PC-9 (cell line): ENCODE measurements at regions not wholly inside any gene's neighbourhood (a gene's known extent, or its start where the extent isn't known, plus 50 kb on each side); places are given as distances from the start of the nearest gene placed in this dataset.

Experiments
- BruUV-seq: library from RNA; stranded (reverse); fragments of 400-500 nt; replicated peaks from 2 replicates; lab custom pipeline; 2021; lab: Mats Ljungman, UMichigan
- CTCF ChIA-PET: fragments of 300-600 bp; sonication (Branson Sonifier 250); formaldehyde crosslinking; loops from one replicate; lab custom pipeline; 2022; ENCODE audit warnings: antibody characterized with exemption; lab: Charles Lee
- POLR2A ChIA-PET: fragments of 300-600 bp; sonication (Branson Sonifier 250); formaldehyde crosslinking; loops from one replicate; lab custom pipeline; 2022; ENCODE audit warnings: antibody characterized with exemption; ENCODE audit not compliant: unreplicated experiment; lab: Charles Lee
- DNase-seq, 2 experiments: peaks; one replicate each; pipeline versions ENCODE4 v3.0.0 to v3.0.0-alpha.2; 2015 to 2022; ENCODE audit warnings: mixed read lengths in 1 of 2
- H2AFZ ChIP-seq: fragments of 200-600 bp; sonication (generic); 2 replicates; pipeline ENCODE4 v1.8.1; 2017; ENCODE audit warnings: antibody characterized with exemption
- H3F3A ChIP-seq: fragments of 200-600 bp; sonication (generic); 2 replicates; pipeline ENCODE4 v1.8.1; 2017; ENCODE audit warnings: antibody characterized with exemption, mild to moderate bottlenecking, low read depth; ENCODE audit not compliant: insufficient read depth
- H3K27ac ChIP-seq: fragments of 200-600 bp; sonication (generic); 2 replicates; pipeline ENCODE4 v1.6.1; 2016; ENCODE audit warnings: mixed run types
- H3K27me3 ChIP-seq: fragments of 200-600 bp; sonication (generic); 2 replicates; pipeline ENCODE4 v1.6.1; 2016; ENCODE audit warnings: low read depth, mixed run types; ENCODE audit not compliant: insufficient read depth
- H3K36me3 ChIP-seq: fragments of 200-600 bp; sonication (generic); 2 replicates; pipeline ENCODE4 v1.6.1; 2016; ENCODE audit warnings: low read depth, mixed run types
- H3K4me1 ChIP-seq: fragments of 200-600 bp; sonication (generic); replicated peaks from 2 replicates; pipeline ENCODE4 v1.6.1; 2016; ENCODE audit warnings: mixed run types; ENCODE audit not compliant: insufficient read depth
- H3K4me2 ChIP-seq: fragments of 200-600 bp; sonication (generic); 2 replicates; pipeline ENCODE4 v1.6.1; 2017; ENCODE audit warnings: mixed run types
- H3K4me3 ChIP-seq: fragments of 200-600 bp; sonication (generic); 2 replicates; pipeline ENCODE4 v1.6.1; 2016; ENCODE audit warnings: mixed run types
- H3K79me2 ChIP-seq: fragments of 200-600 bp; sonication (generic); 2 replicates; pipeline ENCODE4 v1.6.1; 2017; ENCODE audit warnings: low read depth, mixed run types
- H3K9me2 ChIP-seq: fragments of 200-600 bp; sonication (generic); 2 replicates; pipeline ENCODE4 v1.8.1; 2017; ENCODE audit warnings: mild to moderate bottlenecking; ENCODE audit not compliant: insufficient read depth
- H3K9me3 ChIP-seq: fragments of 200-600 bp; sonication (generic); 2 replicates; pipeline ENCODE4 v1.8.1; 2016; ENCODE audit warnings: low read depth; ENCODE audit not compliant: insufficient read depth
- H4K20me1 ChIP-seq: fragments of 200-600 bp; sonication (generic); 2 replicates; pipeline ENCODE4 v1.8.1; 2017; ENCODE audit not compliant: insufficient read depth
- EZH2 ChIP-seq: fragments of 200-600 bp; sonication (generic); IDR thresholded peaks from 2 replicates; pipeline ENCODE4 v1.8.0; 2017; ENCODE audit warnings: antibody characterized with exemption, low read depth
- intact Hi-C: fragments of 100-400 bp; cut with micrococcal nuclease; formaldehyde crosslinking; loops from one replicate; pipeline ENCODE4 v1.10.0; 2022; ENCODE audit not compliant: unreplicated experiment
- TF ChIP-seq, protein P1 (sequence below): fragments of 200-600 bp; sonication (generic); conservative IDR thresholded peaks from 2 replicates; pipeline ENCODE4 v1.6.1; 2017; ENCODE audit warnings: mixed run types, antibody characterized with exemption, mild to moderate bottlenecking, moderate library complexity

DNA sequence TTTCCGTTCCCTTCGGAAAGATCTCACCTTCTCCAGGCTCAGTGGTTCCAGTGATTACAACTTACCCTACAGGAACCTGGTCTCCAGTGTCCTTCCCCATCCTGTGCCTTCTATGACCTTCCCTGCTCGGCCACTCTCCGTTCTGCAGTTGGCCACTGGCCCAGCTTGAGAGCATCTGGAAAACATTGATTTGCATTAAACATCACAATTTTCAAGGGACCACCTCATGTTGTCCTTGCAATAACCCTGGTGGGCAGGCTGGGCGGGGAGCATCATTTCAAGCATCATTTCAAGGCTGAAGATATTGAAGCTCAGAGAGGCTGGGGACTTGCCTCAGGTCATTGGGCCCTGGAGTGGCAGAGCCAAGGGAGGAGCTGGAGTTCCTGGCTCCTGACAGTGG is 177.4 kb downstream of the SEC61B start:
- Histone ChIP-seq H3K9me2 (no peaks in the 10 kb centered on the region), H3K4me1 (peaks cover 18% of the 10 kb centered on the region), H3K9me3 (no peaks in the 10 kb centered on the region), H3K4me3 (no peak overlapping the region), H3K27me3 (no peaks in the 10 kb centered on the region), H3K36me3 (no peaks in the 10 kb centered on the region), H4K20me1 (no peaks in the 10 kb centered on the region), H3F3A (no peaks in the 10 kb centered on the region), H3K27ac (no peak overlapping the region), H2AFZ (no peak overlapping the region), H3K4me2 (no peak overlapping the region), H3K79me2 (no peaks in the 10 kb centered on the region)
- TF ChIP-seq EZH2, result no peak
- TF ChIP-seq, protein P1, sequence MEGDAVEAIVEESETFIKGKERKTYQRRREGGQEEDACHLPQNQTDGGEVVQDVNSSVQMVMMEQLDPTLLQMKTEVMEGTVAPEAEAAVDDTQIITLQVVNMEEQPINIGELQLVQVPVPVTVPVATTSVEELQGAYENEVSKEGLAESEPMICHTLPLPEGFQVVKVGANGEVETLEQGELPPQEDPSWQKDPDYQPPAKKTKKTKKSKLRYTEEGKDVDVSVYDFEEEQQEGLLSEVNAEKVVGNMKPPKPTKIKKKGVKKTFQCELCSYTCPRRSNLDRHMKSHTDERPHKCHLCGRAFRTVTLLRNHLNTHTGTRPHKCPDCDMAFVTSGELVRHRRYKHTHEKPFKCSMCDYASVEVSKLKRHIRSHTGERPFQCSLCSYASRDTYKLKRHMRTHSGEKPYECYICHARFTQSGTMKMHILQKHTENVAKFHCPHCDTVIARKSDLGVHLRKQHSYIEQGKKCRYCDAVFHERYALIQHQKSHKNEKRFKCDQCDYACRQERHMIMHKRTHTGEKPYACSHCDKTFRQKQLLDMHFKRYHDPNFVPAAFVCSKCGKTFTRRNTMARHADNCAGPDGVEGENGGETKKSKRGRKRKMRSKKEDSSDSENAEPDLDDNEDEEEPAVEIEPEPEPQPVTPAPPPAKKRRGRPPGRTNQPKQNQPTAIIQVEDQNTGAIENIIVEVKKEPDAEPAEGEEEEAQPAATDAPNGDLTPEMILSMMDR, result no peak
- BruUV-seq, result no TSS peak
- no peak for DNase-seq
- ChIA-PET POLR2A (interaction anchor here (0.6 kb wide), 1 partner anchor 64 kb away, joined by 3 read pairs; no protein-coding TSS in a partner anchor), CTCF (no interaction called here)
- intact Hi-C loops, result no loop called here

GRCh38 chr9:99400184-99400731 is 178.2 kb downstream of the SEC61B start:
- Histone ChIP-seq H3K9me2 (no peaks in the 10 kb centered on the region), H3K79me2 (no peaks in the 10 kb centered on the region), H3K4me1 (peaks cover 18% of the 10 kb centered on the region), H4K20me1 (no peaks in the 10 kb centered on the region), H2AFZ (no peak overlapping the region), H3K9me3 (no peaks in the 10 kb centered on the region), H3K4me3 (no peak overlapping the region), H3K27ac (no peak overlapping the region), H3K36me3 (no peaks in the 10 kb centered on the region), H3K27me3 (no peaks in the 10 kb centered on the region), H3K4me2 (no peak overlapping the region), H3F3A (no peaks in the 10 kb centered on the region)
- CTCF ChIA-PET, result interaction anchor here (0.5 kb wide), 1 partner anchor 411 kb away, joined by 4 read pairs; no protein-coding TSS in a partner anchor
- intact Hi-C loops, result no loop called here
- TF ChIP-seq, protein P1, result no peak
- TF ChIP-seq EZH2, result no peak
- POLR2A ChIA-PET, result no interaction called here
- BruUV-seq, result no TSS peak
- DNase-seq, result no peak

- Histone ChIP-seq H3K36me3 (no peaks in the 10 kb centered on the region), H3K4me1 (peaks cover 18% of the 10 kb centered on the region), H3K27me3 (no peaks in the 10 kb centered on the region), H2AFZ (no peak overlapping the region), H3K79me2 (no peaks in the 10 kb centered on the region), H3K4me3 (no peak overlapping the region), H3K9me3 (no peaks in the 10 kb centered on the region), H3F3A (no peaks in the 10 kb centered on the region), H3K9me2 (no peaks in the 10 kb centered on the region), H3K27ac (no peak overlapping the region), H4K20me1 (no peaks in the 10 kb centered on the region), H3K4me2 (no peak overlapping the region; the same call in 1 of the 2 replicates)
- ChIA-PET POLR2A (no interaction called here), CTCF (no interaction called here)
- no TSS peak for BruUV-seq
- TF ChIP-seq, protein P1, result no peak
- TF ChIP-seq EZH2, result no peak
- no peak for DNase-seq
- intact Hi-C loops, result no loop called here
Measured at GRCh38 chr9:99401680-99402504, 179.8 kb downstream of the SEC61B start.
